ENCODE measurements at regions not wholly inside any gene's neighbourhood (a gene's known extent, or its start where the extent isn't known, plus 50 kb on each side); places are given as distances from the start of the nearest gene placed in this dataset.

- Histone ChIP-seq H3K9me3 (ENCODE audit: control insufficient read depth, low read length) (no peaks in the 10 kb centered on the region), H3K36me3 (ENCODE audit: control insufficient read depth, insufficient read depth, low read length) (no peaks in the 10 kb centered on the region), H3K4me1 (ENCODE audit: control insufficient read depth, insufficient read depth, low read length) (no peaks in the 10 kb centered on the region), H3K4me3 (ENCODE audit: low read length) (no peak overlapping the region), H3K27me3 (ENCODE audit: control insufficient read depth, insufficient read depth, low read length, poor library complexity, severe bottlenecking) (no peaks in the 10 kb centered on the region), H3K9ac (ENCODE audit: extremely low read depth, low read length, poor library complexity, severe bottlenecking) (no peak overlapping the region), H3K27ac (ENCODE audit: low read depth, low read length) (no peak overlapping the region)
- no peaks in the 10 kb centered on the region for H3K36me3 Mint-ChIP-seq (ENCODE audit: low read depth)
- H3K27me3 Mint-ChIP-seq (ENCODE audit: insufficient read depth), result no peaks in the 10 kb centered on the region
- WGBS, 2 experiments (ENCODE audit: insufficient coverage in 1 of 2, insufficient read length in 1 of 2), result 90 to 96% methylated on average over 2 of the region's 3 CpGs
- H3K4me1 Mint-ChIP-seq, result no peaks in the 10 kb centered on the region
- DNase-seq, result no peak
- no peak overlapping the region for H3K27ac Mint-ChIP-seq
- TF ChIP-seq CTCF (conservative IDR thresholded peaks at IDR 0.05), result peak; percentile 18
- no peaks in the 10 kb centered on the region for H3K9me3 Mint-ChIP-seq
- H3K4me3 Mint-ChIP-seq, result no peak overlapping the region
These were observed 82.8 kb upstream of the CHODL start for GRCh38 chr21:18161841-18162240.

- Histone ChIP-seq H3K4me3 (ENCODE audit: low read length) (no peak overlapping the region), H3K9ac (ENCODE audit: extremely low read depth, low read length, poor library complexity, severe bottlenecking) (no peak overlapping the region), H3K27me3 (ENCODE audit: control insufficient read depth, insufficient read depth, low read length, poor library complexity, severe bottlenecking) (no peaks in the 10 kb centered on the region), H3K4me1 (ENCODE audit: control insufficient read depth, insufficient read depth, low read length) (no peaks in the 10 kb centered on the region), H3K9me3 (ENCODE audit: control insufficient read depth, low read length) (no peaks in the 10 kb centered on the region), H3K36me3 (ENCODE audit: control insufficient read depth, insufficient read depth, low read length) (no peaks in the 10 kb centered on the region), H3K27ac (ENCODE audit: low read depth, low read length) (no peak overlapping the region)
- H3K4me3 Mint-ChIP-seq, result no peak overlapping the region
- no peaks in the 10 kb centered on the region for H3K27me3 Mint-ChIP-seq (ENCODE audit: insufficient read depth)
- DNase-seq, result no peak
- no peak for TF ChIP-seq CTCF (conservative IDR thresholded peaks at IDR 0.05)
- no peaks in the 10 kb centered on the region for H3K36me3 Mint-ChIP-seq (ENCODE audit: low read depth)
- WGBS, 2 experiments (ENCODE audit: insufficient coverage in 1 of 2, insufficient read length in 1 of 2), result 80% methylated on average over 1 of the region's 1 CpG; no CpG with 5 or more reads in 1 of the 2 experiments
- H3K9me3 Mint-ChIP-seq, result peaks cover 1% of the 10 kb centered on the region
- H3K4me1 Mint-ChIP-seq, result peaks cover 5% of the 10 kb centered on the region
- no peak overlapping the region for H3K27ac Mint-ChIP-seq
These were observed 87.2 kb upstream of the CHODL start for GRCh38 chr21:18157406-18157805.

GRCh38 chr21:18155508-18156193, 89.0 kb upstream of the CHODL start:
- TF ChIP-seq CTCF (conservative IDR thresholded peaks at IDR 0.05), result no peak
- H3K4me3 Mint-ChIP-seq, result no peak overlapping the region
- peak overlapping the region; percentile 42 for H3K27ac Mint-ChIP-seq
- peak overlapping the region; percentile 49 for H3K27ac ChIP-seq (ENCODE audit: low read depth, low read length)
- H3K27me3 Mint-ChIP-seq (ENCODE audit: insufficient read depth), result no peaks in the 10 kb centered on the region
- no peak for DNase-seq
- no peaks in the 10 kb centered on the region for H3K36me3 Mint-ChIP-seq (ENCODE audit: low read depth)
- H3K27me3 ChIP-seq (ENCODE audit: control insufficient read depth, insufficient read depth, low read length, poor library complexity, severe bottlenecking), result no peaks in the 10 kb centered on the region
- no peak overlapping the region for H3K4me3 ChIP-seq (ENCODE audit: low read length)
- peaks cover 5% of the 10 kb centered on the region for H3K4me1 Mint-ChIP-seq
- WGBS, 2 experiments (ENCODE audit: insufficient coverage in 1 of 2, insufficient read length in 1 of 2), result 68 to 79% methylated on average over 4 to 5 of the region's 5 CpGs
- no peaks in the 10 kb centered on the region for H3K4me1 ChIP-seq (ENCODE audit: control insufficient read depth, insufficient read depth, low read length)
- no peak overlapping the region for H3K9ac ChIP-seq (ENCODE audit: extremely low read depth, low read length, poor library complexity, severe bottlenecking)
- no peaks in the 10 kb centered on the region for H3K36me3 ChIP-seq (ENCODE audit: control insufficient read depth, insufficient read depth, low read length)
- H3K9me3 Mint-ChIP-seq, result peaks cover 1% of the 10 kb centered on the region
- H3K9me3 ChIP-seq (ENCODE audit: control insufficient read depth, low read length), result no peaks in the 10 kb centered on the region

Measured in endodermal cell (in vitro differentiated cells).